ENCODE measurements at regions not wholly inside any gene's neighbourhood (a gene's known extent, or its start where the extent isn't known, plus 50 kb on each side); places are given as distances from the start of the nearest gene placed in this dataset.

DNA sequence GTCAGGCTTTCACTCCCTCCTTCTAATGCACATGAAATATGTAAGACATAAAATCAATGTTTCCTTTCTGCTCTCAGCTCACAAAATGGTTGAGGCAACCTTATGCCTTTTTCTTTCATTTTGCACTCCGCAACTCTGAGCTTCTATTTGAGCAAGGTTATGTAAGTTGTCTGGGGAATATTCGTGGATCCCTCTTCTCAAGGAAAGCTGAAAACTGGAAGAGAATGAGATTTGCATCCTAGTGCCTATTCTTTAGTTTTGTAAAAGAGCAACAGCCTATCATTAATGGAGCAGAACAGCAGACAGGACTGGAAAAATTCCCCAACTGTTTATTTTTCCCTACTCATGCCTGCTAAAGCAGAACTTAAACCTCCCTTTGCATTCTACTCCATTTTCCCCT lies 141.7 kb downstream of the FAM76B start:
- Histone ChIP-seq H4K8ac (ENCODE audit: low read depth in 2 of 2, low read length in 2 of 2) (no peak overlapping the region), H3K27me3 (ENCODE audit: control insufficient read depth, insufficient read depth, low read length) (no peaks in the 10 kb centered on the region), H3K79me1 (ENCODE audit: low read depth in 1 of 2, low read length in 2 of 2) (no peaks in the 10 kb centered on the region), H4K91ac (ENCODE audit: insufficient read depth, low read depth, low read length) (no peak overlapping the region), H3K4me1 (ENCODE audit: control insufficient read depth, insufficient read depth, low read length) (no peaks in the 10 kb centered on the region; the same call in 1 of the 2 replicates), H3K56ac (ENCODE audit: extremely low read depth, insufficient read depth, low read length) (no peak overlapping the region), H2AK5ac (ENCODE audit: low read depth, low read length) (no peak overlapping the region), H4K5ac (ENCODE audit: low read depth, low read length) (no peak overlapping the region), H4K20me1 (ENCODE audit: insufficient read depth, low read length) (no peaks in the 10 kb centered on the region), H3K18ac (ENCODE audit: low read depth, low read length) (no peak overlapping the region), H3K9me1 (ENCODE audit: insufficient read depth, low read length) (no peaks in the 10 kb centered on the region), H3K9ac (ENCODE audit: low read depth, low read length) (no peak overlapping the region; the same call in 1 of the 2 replicates), H2BK20ac (ENCODE audit: low read depth, low read length) (no peak overlapping the region), H3K4me2 (ENCODE audit: low read depth, low read length) (peak overlapping the region; percentile 62), H3K36me3 (ENCODE audit: control insufficient read depth, insufficient read depth, low read length) (no peaks in the 10 kb centered on the region), H2AK9ac (replicated peaks; ENCODE audit: low read depth, low read length, poor library complexity) (no peak overlapping the region), H3K14ac (replicated peaks; ENCODE audit: low read depth, low read length) (no peak overlapping the region), H3K4ac (ENCODE audit: low read depth, low read length) (no peak overlapping the region), H3K27ac (ENCODE audit: insufficient read depth, low read length) (no peak overlapping the region), H2BK15ac (ENCODE audit: low read depth, low read length) (no peak overlapping the region), H3K4me3 (ENCODE audit: insufficient read depth, low read depth, low read length) (peak overlapping the region; percentile 18; the same call in 1 of the 2 replicates), H2BK120ac (ENCODE audit: low read depth, low read length) (no peak overlapping the region), H3K23ac (ENCODE audit: low read depth, low read length) (no peak overlapping the region), H2BK5ac (ENCODE audit: low read depth, low read length, poor library complexity, severe bottlenecking) (no peak overlapping the region), H2AFZ (replicated peaks; ENCODE audit: low read length, poor library complexity) (no peak overlapping the region), H3K9me3 (ENCODE audit: control insufficient read depth, insufficient read depth, low read length) (no peaks in the 10 kb centered on the region)
- no peak for TF ChIP-seq MXI1 (IDR thresholded peaks at IDR 0.05; ENCODE audit: borderline replicate concordance, low read depth, low read length)
- TF ChIP-seq, protein P1, sequence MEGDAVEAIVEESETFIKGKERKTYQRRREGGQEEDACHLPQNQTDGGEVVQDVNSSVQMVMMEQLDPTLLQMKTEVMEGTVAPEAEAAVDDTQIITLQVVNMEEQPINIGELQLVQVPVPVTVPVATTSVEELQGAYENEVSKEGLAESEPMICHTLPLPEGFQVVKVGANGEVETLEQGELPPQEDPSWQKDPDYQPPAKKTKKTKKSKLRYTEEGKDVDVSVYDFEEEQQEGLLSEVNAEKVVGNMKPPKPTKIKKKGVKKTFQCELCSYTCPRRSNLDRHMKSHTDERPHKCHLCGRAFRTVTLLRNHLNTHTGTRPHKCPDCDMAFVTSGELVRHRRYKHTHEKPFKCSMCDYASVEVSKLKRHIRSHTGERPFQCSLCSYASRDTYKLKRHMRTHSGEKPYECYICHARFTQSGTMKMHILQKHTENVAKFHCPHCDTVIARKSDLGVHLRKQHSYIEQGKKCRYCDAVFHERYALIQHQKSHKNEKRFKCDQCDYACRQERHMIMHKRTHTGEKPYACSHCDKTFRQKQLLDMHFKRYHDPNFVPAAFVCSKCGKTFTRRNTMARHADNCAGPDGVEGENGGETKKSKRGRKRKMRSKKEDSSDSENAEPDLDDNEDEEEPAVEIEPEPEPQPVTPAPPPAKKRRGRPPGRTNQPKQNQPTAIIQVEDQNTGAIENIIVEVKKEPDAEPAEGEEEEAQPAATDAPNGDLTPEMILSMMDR (conservative IDR thresholded peaks at IDR 0.05; ENCODE audit: low read depth, low read length), result no peak
- no peak for TF ChIP-seq CEBPB (IDR thresholded peaks at IDR 0.05; ENCODE audit: low read depth, low read length)
- TF ChIP-seq RFX5 (IDR thresholded peaks at IDR 0.05; ENCODE audit: low read depth, low read length), result no peak
- TF ChIP-seq USF2 (IDR thresholded peaks at IDR 0.05; ENCODE audit: low read depth, low read length), result no peak
- no peak for TF ChIP-seq FOS (IDR thresholded peaks at IDR 0.05; ENCODE audit: low read depth, low read length)
- TF ChIP-seq RAD21 (IDR thresholded peaks at IDR 0.05; ENCODE audit: low read length), result no peak
- TF ChIP-seq CHD1 (IDR thresholded peaks at IDR 0.05; ENCODE audit: low read depth, low read length), result no peak
- TF ChIP-seq NFE2L2 (IDR thresholded peaks at IDR 0.05; ENCODE audit: low read depth, low read length), result no peak
- TF ChIP-seq MAZ (IDR thresholded peaks at IDR 0.05; ENCODE audit: borderline replicate concordance, low read depth, low read length), result no peak
- CTCF ChIA-PET, result no interaction called here
- no TSS peak for BruUV-seq (replicated peaks)
- no CpG with 5 or more reads among the region's 2 CpGs for WGBS, 2 experiments (ENCODE audit: extremely low coverage in 2 of 2, insufficient read length in 1 of 2)
- POLR2A ChIA-PET (ENCODE audit: unreplicated experiment), result no interaction called here
- in situ Hi-C loops (cut with MboI; ENCODE audit: low sequenced_read_pairs) (no loop called here), dilution Hi-C loops (cut with HindIII; ENCODE audit: low sequenced_read_pairs, unreplicated experiment) (no loop called here), intact Hi-C loops (cut with micrococcal nuclease) (no loop called here)
- peak; percentile 57 for ATAC-seq (ENCODE audit: low read depth)
- DNase-seq, result no peak

All from IMR-90 (cell line).